Hematopoietic multipotent progenitor cell treated with erythropoietin and hydrocortisone succinate and interleukin-3 and kit ligand, for 8 days (in vitro differentiated cells): ENCODE measurements at regions not wholly inside any gene's neighbourhood (a gene's known extent, or its start where the extent isn't known, plus 50 kb on each side); places are given as distances from the start of the nearest gene placed in this dataset.

Experiments
- DNase-seq: peaks from one replicate; pipeline ENCODE4 v3.0.0-alpha.2; 2015

DNA sequence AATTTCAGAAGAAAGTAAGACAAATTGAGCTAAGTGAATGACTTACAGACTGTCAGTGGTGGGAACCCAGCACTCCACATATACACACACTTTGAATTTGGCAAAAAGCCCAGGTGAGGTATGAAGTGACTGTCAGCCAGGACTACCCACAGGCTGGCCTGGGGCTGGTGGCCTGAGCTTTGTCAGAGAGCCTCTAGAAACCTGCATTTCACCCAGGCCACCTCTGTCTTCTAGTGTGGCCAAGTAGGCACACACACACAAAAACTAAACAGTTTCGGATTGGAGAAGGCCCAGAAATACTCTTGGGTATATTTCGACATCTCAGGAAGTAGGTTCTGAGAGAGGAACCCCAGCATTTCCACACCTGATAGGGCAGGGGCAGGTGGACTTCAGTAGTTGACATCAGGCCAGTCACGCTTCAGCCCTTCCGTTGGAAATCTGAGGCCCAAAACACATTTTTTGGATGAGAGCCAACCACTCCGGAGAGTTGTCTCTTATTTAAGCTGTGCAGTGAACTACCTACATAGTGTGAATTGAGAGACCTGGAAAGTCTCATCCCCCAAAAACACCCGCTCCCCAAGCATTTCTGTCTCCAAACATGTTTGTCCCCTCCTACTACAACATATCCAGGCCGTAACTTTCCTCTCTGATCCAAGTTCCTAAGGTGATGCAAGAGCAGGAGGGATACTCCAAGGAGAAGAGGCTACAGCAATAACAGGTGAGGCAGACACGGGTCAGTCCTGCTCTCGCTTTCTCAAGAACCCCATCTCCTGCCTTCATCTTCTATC lies 167.2 kb upstream of the PROX1 start:
- DNase-seq: no peak

DNA sequence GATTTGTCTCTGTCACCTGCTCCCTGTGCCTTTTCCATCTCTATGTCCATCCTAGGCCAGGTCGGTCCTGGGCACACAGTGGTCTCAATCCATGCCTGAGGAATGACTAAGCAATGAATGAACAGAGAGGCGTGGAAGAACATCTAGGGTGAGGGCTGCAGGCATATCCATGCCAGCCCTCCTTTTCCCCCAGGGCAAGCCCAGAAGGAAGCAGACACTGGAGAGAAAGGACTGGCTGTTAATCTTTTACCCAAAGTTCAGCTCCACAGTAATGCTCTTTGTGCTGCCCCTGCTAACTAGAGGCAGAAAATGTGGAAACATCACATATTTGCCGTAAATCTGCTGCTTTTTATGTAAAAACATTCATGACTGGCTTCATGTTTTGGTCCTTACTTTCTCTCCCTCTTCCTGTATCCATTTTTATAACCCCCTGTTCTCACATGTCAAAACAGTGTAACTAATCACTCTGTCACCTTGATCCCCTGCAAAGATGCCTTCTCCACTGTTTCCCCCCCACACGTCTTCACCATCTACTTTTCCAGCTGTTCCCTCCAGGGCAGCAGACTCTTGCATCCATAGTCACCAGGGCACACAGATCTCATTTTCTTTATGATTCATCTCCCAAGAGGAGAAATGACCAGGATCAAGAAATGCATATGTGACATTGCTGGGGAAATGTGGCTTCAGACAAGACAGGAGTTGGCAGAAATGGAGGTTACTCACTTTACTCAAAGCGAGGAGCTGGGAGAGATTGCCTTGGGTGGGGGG lies 166.4 kb upstream of the PROX1 start:
- DNase-seq: no peak

DNA sequence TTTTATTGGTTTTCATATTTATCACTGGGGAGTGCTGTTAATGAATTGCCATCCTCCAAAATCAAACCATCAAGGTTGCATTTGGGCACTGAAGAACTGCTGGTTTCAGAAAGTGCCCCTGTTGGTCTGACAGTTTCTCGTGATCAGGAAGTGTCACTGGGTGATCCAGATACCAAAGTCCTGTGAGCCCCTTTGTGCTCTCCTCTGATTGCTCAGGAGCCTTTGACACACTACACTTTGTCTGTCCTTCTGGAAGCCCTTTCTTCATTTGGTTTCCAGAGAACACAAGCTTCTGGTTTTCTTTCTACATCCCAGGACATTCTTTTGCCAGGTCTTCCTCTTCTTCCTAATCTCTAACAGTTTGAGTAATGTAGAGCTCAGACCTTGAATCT lies 165.8 kb upstream of the PROX1 start:
- DNase-seq: no peak

DNA sequence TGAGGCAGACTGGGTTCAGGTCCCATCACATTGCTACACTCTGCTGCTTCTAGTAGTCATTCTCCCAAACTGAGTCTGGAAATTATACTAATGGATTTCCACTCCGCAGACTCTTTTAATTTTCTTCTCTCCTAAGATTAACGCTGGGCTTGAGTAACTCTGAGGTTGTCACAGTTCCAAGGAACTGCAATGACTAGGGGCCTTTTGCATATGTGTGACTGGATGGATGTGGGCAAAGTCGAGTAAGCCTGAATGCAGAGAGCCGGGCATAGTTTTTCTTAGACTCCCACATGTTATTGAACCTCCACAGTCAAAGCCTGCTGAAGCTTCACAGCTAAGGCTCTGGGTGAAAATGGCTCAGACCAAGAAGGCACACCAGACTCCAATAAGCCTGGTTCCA lies 160.9 kb upstream of the PROX1 start:
- DNase-seq: no peak

GRCh38 chr1:213828867-213829266 lies 158.9 kb upstream of the PROX1 start:
- DNase-seq: no peak

- no peak for DNase-seq
These were observed 158.0 kb upstream of the PROX1 start for GRCh38 chr1:213829780-213830179.

DNA sequence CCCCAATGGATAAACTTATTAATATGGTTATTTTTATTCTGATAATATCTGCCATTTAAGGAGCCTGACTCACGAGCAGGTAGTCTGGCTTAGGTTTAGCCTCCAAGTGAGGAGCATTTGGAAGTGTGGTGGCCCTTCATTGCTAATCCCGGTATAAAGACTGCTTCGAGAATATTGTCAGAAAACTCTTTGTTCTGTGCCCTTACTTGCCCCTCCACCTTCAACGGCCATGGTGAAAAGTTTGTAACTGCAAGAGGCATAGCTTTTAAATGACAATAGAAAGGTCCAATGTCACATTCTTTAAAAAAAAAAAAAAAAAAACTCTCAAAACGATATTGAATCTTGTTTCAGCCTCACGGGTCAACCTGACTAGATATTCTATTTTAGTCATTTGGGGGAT lies 157.4 kb upstream of the PROX1 start:
- DNase-seq: no peak

GRCh38 chr1:213840575-213840974 lies 147.2 kb upstream of the PROX1 start:
- DNase-seq: no peak

- no peak for DNase-seq
These were observed 143.1 kb upstream of the PROX1 start for GRCh38 chr1:213844632-213845031.

DNA sequence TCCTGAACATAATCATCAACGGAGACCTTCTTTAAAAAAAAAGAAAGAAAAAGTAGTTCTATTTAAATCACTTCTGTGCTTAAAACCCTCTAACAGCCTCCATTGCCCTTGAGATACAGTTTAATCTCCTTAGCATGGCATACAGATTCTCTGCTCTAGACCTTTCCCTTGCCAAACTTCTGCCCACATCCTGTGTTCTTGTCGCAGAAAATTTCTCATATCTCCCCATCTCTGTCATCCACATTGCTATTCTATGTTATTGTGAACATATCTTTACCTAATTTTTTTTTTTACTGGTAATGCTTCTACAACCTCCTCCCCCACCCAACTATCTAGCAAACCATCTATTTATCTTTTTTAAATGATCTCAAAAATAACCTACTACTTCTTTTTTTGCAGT lies 135.7 kb upstream of the PROX1 start:
- no peak for DNase-seq

- no peak for DNase-seq
These were observed 129.2 kb upstream of the PROX1 start for GRCh38 chr1:213858581-213858980.

GRCh38 chr1:213861841-213862240 lies 125.9 kb upstream of the PROX1 start:
- DNase-seq: no peak

- no peak for DNase-seq
These were observed 123.7 kb upstream of the PROX1 start for GRCh38 chr1:213864091-213864490.

DNA sequence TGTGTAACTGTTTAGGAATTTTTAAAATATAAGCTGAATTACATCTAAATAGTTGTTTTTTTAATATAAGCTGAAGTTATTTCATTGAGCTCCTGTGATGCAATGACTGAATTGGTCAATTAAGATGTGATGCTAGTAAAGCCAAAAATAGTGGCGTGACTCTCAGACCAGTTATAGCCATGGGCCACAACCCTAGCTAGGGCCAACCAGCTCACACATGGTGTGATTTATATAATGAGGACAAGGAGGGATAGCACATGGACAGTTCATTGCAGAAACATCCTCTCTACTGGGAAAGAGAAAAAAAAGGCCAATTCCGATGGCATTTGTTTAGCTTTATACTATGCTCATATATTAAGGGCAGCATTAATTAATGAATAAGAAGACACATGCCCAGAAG lies 119.3 kb upstream of the PROX1 start:
- no peak for DNase-seq

DNA sequence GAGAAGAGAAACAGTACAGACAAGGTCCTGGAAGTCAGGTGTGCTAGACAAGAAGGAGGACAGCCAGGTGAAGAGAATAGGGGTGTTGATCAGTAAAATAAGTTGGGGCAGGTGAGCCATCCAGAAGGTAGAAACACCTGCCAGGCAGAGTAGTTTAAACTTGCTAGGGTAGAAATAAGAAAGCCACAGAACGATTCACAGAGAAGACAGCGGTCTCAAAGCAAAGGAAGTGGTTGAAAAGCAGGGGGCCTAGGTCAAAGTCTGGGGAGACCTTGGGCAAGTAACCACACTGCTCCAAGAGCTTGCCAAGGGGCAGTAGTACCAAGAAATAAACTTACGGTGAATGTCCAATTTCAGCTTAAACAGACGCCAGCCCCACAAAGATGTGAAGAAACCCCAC lies 116.6 kb upstream of the PROX1 start:
- DNase-seq: no peak

- DNase-seq: no peak
These were observed 113.0 kb upstream of the PROX1 start for GRCh38 chr1:213874789-213875188.

DNA sequence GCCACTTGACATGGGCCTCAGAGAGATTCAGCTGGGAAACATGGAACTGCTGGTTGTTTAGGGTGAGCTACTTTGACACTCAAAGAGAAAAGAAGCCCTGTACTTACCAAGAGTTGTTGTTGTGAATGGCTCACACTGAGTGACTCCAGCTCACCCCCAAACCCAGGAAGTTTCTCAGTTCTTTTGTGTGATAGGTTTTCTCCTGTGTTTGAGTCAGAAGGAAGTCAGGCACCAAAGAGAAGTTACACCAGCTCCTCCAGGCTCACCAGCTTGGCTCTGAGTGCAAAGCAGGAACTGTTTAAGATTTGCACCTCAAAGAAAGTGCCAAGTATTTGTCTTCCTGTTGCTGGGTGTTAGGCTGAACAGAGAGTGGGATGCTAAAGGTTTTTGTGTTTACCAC lies 111.2 kb upstream of the PROX1 start:
- DNase-seq: no peak

DNA sequence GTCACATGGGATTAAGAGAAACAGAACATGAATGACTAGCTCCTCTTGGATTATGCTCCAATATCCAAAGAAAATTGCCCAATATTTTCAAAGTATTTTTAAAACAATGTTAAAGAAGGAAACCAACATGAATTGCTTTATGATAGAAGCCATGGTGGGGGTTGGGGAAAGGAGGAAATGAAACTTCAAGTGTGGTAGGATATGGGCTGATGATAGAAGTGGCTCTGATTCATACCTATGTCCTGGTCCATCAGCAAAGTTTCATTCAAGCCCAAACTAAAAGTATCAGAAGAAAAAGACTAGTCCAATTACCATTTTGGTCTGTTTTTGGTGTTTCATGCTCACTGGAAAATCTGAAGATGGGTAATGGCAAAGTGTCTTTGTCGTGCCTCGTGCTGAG lies 104.2 kb upstream of the PROX1 start:
- no peak for DNase-seq

DNA sequence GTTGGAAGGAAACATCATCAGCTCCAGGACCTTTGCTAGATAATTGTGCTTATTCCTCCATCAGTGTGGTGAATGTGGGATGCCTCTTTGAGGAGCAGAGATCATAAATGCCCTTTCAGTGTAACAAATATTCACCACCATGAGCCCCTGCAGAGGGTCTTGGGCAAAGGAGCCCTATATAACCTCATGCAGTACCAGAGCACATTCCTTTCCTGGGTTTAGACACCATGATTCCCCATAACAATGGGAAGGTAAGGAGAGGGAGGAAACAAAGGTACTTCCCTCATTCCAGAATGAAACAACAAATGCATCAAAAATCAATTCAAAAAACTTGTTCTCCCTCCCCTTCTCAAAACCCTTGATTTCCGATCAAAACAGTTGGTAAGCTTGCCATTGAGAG lies 103.4 kb upstream of the PROX1 start:
- no peak for DNase-seq

DNA sequence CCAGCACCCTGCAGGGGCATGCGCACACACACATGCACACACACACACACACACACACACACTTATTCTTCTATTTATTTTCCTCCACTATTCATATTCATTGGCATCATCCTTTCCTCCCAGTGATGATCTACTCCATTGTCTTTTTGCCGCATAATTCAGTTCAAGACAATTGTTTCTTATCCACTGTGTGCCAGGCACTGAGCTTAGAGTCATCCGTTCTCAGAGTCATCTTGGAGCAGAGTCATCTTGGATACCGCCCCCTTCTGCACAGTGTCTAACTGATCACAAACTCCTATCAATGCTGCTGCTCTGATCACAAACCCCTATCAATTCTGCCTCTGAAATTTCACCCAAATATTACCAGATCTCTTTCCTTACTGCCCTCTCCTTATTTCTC lies 102.8 kb upstream of the PROX1 start:
- no peak for DNase-seq

GRCh38 chr1:213887842-213888241 lies 99.9 kb upstream of the PROX1 start:
- no peak for DNase-seq

- DNase-seq: no peak
These were observed 95.5 kb upstream of the PROX1 start for GRCh38 chr1:213891989-213892902.

DNA sequence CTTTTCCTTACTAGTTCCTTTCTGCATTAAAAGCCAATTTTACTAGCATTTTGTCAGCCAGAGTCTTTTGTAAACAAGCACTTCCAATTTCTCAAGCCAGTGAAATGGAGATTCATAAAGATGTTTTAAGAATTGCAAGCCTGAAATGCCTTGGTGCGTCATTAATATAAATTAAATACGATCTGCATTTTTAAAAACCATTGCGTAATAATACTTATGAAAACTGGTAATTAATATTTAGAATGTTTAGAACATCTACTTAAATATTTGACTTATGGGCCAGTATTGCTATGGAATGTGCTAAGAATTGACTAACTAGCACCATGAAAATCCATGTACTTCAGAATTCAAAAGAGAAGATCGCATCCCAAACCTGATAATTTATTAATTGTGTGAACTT lies 89.1 kb upstream of the PROX1 start:
- DNase-seq: no peak

DNA sequence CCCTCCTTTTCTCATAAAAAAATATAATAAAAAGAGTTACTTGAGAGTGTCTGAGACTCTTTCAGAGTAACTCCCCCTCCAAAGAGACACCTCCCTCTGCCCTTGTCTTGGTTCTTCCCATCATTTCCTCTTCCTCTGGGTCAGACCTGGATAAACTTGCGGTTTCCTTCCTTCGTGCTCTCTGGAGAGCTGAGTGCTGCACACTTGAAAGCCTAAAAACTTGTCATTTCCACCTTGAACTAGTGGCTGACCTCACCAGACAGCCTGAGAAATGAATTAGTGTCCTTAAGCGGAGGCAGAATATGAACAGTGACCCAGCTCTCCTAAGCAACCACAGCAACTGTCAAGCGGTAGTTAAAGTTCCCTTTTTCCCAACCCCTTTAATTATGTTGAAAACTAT lies 88.4 kb upstream of the PROX1 start:
- DNase-seq: no peak
